GM13976 (cell line): ENCODE measurements at regions not wholly inside any gene's neighbourhood (a gene's known extent, or its start where the extent isn't known, plus 50 kb on each side); places are given as distances from the start of the nearest gene placed in this dataset.

Source experiments
- DNase-seq: peaks from one replicate; pipeline ENCODE4 v3.0.0; 2012; ENCODE audit warnings: low spot score
- CTCF ChIP-seq: IDR thresholded peaks from 2 replicates; pipeline ENCODE4 v1.5.1; 2012; ENCODE audit warnings: borderline replicate concordance, mild to moderate bottlenecking; ENCODE audit not compliant: insufficient read depth; ENCODE audit errors: extremely low read depth, missing control alignments, control extremely low read depth
- in situ Hi-C: fragments of 300-500 bp; cut with MboI; formaldehyde crosslinking; loops from one replicate; pipeline ENCODE4 v1.12.0; 2022; ENCODE audit warnings: low sequenced_read_pairs, mixed read lengths, inconsistent platforms; ENCODE audit not compliant: unreplicated experiment

- in situ Hi-C loops: loop anchor here (25.0 kb wide), 1 partner anchor 911 kb away; no protein-coding TSS in a partner anchor
- DNase-seq: peak; percentile 49
- peak; percentile 85 for TF ChIP-seq CTCF
These were observed 126.3 kb upstream of the NT5E start for GRCh38 chr6:85323435-85324040.

DNA sequence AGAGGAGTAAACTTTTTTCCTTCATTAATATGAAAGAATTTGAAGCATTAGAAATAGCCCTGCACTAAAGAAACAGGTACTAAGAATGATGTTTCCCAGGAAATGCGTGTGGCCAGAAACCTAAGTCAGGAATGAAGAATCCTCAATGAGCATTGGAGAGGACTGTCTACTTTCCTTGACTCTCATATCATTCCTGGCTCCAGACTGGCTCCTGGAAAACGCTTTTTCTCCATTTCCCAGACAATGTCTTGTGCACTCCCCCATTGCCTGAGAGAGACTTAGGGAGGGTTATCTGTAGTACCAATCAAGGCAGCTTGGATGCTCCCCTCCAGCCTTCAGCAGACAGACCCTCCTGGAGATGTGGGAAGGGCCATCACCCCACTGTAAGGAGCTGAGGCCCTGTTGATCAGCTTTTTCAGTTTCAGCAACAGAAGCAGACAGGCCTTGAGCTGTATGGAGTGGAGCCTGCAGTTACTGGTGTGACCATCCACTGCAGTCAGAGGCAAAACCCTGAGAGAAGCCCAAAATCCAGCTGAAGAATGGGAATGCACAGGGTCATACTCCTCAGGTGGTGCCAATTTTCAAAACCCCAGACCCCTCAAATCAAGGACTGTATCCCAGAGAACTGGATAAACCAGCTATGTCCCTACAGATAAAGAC lies 127.3 kb upstream of the NT5E start:
- no peak for DNase-seq
- TF ChIP-seq CTCF: no peak
- in situ Hi-C loops: loop anchor here (25.0 kb wide), 1 partner anchor 910 kb away; no protein-coding TSS in a partner anchor

GRCh38 chr6:85321906-85322305 lies 128.0 kb upstream of the NT5E start:
- no peak for DNase-seq
- no peak for TF ChIP-seq CTCF
- in situ Hi-C loops: loop anchor here (25.0 kb wide), 1 partner anchor 910 kb away; no protein-coding TSS in a partner anchor

DNA sequence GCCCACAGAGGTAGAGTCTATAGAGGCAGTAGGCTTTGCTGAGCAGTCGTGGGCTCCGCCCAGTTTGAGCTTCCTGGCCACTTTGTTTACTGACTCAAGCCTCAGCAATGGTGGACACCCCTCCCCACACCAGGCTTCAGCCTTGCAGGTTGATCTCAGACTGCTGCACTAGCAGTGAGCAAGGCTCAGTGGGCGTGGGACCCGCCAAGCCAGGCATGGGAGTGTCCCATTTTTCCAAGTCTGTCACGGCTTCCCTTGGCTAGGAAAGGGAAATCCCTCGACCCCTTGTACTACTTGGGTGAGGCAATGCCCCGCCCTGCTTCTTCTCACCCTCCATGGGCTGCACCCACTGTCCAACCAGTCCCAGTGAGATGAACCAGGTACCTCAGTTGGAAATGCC lies 135.3 kb upstream of the NT5E start:
- DNase-seq: no peak
- in situ Hi-C loops: loop anchor here (25.0 kb wide), 1 partner anchor 902 kb away; no protein-coding TSS in a partner anchor
- TF ChIP-seq CTCF: no peak

- in situ Hi-C loops: loop anchor here (25.0 kb wide), 1 partner anchor 888 kb away; no protein-coding TSS in a partner anchor
- no peak for TF ChIP-seq CTCF
- no peak for DNase-seq
These were observed 149.3 kb upstream of the NT5E start for GRCh38 chr6:85300581-85300980.

DNA sequence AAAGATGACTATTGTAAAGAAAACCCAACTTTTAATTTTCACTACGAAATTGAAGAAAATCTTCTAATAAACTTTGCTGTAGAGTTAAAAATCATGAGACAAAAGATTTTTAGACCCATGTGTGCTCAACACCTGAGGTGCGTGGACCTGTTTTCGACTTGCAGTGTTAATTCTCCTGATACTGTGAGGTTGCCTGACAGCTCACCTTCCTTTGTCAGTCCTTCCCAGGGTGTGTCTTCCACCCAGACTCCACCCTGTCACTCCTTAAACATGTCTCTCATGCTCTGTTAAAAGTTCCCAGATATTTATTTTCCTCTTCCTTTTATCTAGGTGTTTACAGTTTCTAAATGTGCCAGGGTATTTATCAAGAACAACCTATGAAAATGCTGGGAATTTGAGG lies 151.3 kb upstream of the NT5E start:
- in situ Hi-C loops: no loop called here
- DNase-seq: no peak
- TF ChIP-seq CTCF: no peak
